BLaER1 treated with 17β-estradiol and CSF1 and Interleukin-3, amounts not matched to agents 10 nM and 100 nM (cell line): ENCODE measurements at regions not wholly inside any gene's neighbourhood (a gene's known extent, or its start where the extent isn't known, plus 50 kb on each side); places are given as distances from the start of the nearest gene placed in this dataset.

Source experiments
- H3K27ac ChIP-seq, 11 experiments: shearing (Covaris generic); formaldehyde crosslinking; 2 replicates each; pipeline ENCODE4 v1.8.1; 2022
- H3K27me3 ChIP-seq, 11 experiments: shearing (Covaris generic); formaldehyde crosslinking; 2 replicates each; pipeline ENCODE4 v1.8.1; 2022
- H3K36me3 ChIP-seq, 11 experiments: shearing (Covaris generic); formaldehyde crosslinking; 2 replicates each; pipeline ENCODE4 v1.8.1; 2022
- H3K4me1 ChIP-seq, 10 experiments: shearing (Covaris generic); formaldehyde crosslinking; 2 replicates each; pipeline ENCODE4 v1.8.1; 2022
- H3K4me2 ChIP-seq, 11 experiments: shearing (Covaris generic); formaldehyde crosslinking; 2 replicates each; pipeline ENCODE4 v1.8.1; 2022
- H3K4me3 ChIP-seq, 10 experiments: shearing (Covaris generic); formaldehyde crosslinking; 2 replicates each; pipeline ENCODE4 v1.8.1; 2022
- H3K9ac ChIP-seq, 11 experiments: shearing (Covaris generic); formaldehyde crosslinking; 2 replicates each; pipeline ENCODE4 v1.8.1; 2022
- H3K9me3 ChIP-seq, 11 experiments: shearing (Covaris generic); formaldehyde crosslinking; replicated peaks in 1 of 11; 2 replicates each; pipeline ENCODE4 v1.8.1; 2022
- H4K20me1 ChIP-seq, 11 experiments: shearing (Covaris generic); formaldehyde crosslinking; 2 replicates each; pipeline ENCODE4 v1.8.1; 2022
- Cebpa-rat ChIP-seq, 11 experiments: shearing (Covaris generic); IDR thresholded peaks; 2 replicates each; pipeline ENCODE4 v1.8.1; 2022

GRCh38 chr3:127368186-127369032, 80.6 kb upstream of the PRR20G start:
- no peak for TF ChIP-seq Cebpa-rat (IDR thresholded peaks at IDR 0.05)
- no peaks in the 10 kb centered on the region for H3K27me3 ChIP-seq

GRCh38 chr3:127367593-127367992, 79.7 kb upstream of the PRR20G start:
- no peaks in the 10 kb centered on the region for H3K9me3 ChIP-seq
- no peak overlapping the region for H3K4me3 ChIP-seq
- H3K27me3 ChIP-seq, result no peaks in the 10 kb centered on the region
- H3K27ac ChIP-seq, result no peak overlapping the region
- TF ChIP-seq Cebpa-rat (IDR thresholded peaks at IDR 0.05), result no peak
- no peak overlapping the region for H3K4me2 ChIP-seq
- H3K9ac ChIP-seq, result no peak overlapping the region
- H3K36me3 ChIP-seq, result no peaks in the 10 kb centered on the region
- H3K4me1 ChIP-seq, result 0 out of 20 replicates have a peak, but pooled peaks cover 0 to 4% (median 0%) of the 10 kb centered on the region in 10 experiments
- peaks cover 0 to 7% (median 0%) of the 10 kb centered on the region in 11 experiments; a peak in 1 of 22 replicates for H4K20me1 ChIP-seq

More at GRCh38 chr3:127368186-127369032, 80.6 kb upstream of the PRR20G start:
- Histone ChIP-seq H3K9me3 (no peaks in the 10 kb centered on the region), H3K4me3 (no peak overlapping the region), H3K36me3 (no peaks in the 10 kb centered on the region), H3K4me2 (no peak overlapping the region), H4K20me1 (peaks cover 0 to 7% (median 0%) of the 10 kb centered on the region in 11 experiments; a peak in 1 of 22 replicates), H3K27ac (no peak overlapping the region), H3K4me1 (0 out of 20 replicates have a peak, but pooled peaks cover 0 to 4% (median 0%) of the 10 kb centered on the region in 10 experiments), H3K9ac (no peak overlapping the region)

- no peak overlapping the region for H3K4me3 ChIP-seq
- H3K4me1 ChIP-seq, result 0 out of 20 replicates have a peak, but pooled peaks cover 0 to 4% (median 0%) of the 10 kb centered on the region in 10 experiments
- H3K27ac ChIP-seq, result no peak overlapping the region
- H3K27me3 ChIP-seq, result no peaks in the 10 kb centered on the region
- peaks cover 0 to 7% (median 0%) of the 10 kb centered on the region in 11 experiments; a peak in 1 of 22 replicates for H4K20me1 ChIP-seq
- no peaks in the 10 kb centered on the region for H3K9me3 ChIP-seq
- H3K9ac ChIP-seq, result no peak overlapping the region
- no peak overlapping the region for H3K4me2 ChIP-seq
- no peak for TF ChIP-seq Cebpa-rat (IDR thresholded peaks at IDR 0.05)
- H3K36me3 ChIP-seq, result no peaks in the 10 kb centered on the region
These were observed 78.5 kb upstream of the PRR20G start for GRCh38 chr3:127366383-127366782.

- no peaks in the 10 kb centered on the region for H3K36me3 ChIP-seq
- H3K4me3 ChIP-seq, result no peak overlapping the region
- H3K27me3 ChIP-seq, result no peaks in the 10 kb centered on the region
- peak overlapping the region in 1 of 11 experiments; percentile 11; a peak in 1 of 22 replicates for H3K4me2 ChIP-seq
- 0 out of 20 replicates have a peak, but pooled peaks cover 0 to 4% (median 0%) of the 10 kb centered on the region in 10 experiments for H3K4me1 ChIP-seq
- no peaks in the 10 kb centered on the region for H3K9me3 ChIP-seq
- no peak for TF ChIP-seq Cebpa-rat (IDR thresholded peaks at IDR 0.05)
- H3K9ac ChIP-seq, result no peak overlapping the region
- no peak overlapping the region for H3K27ac ChIP-seq
- peaks cover 0 to 7% (median 0%) of the 10 kb centered on the region in 11 experiments; a peak in 1 of 22 replicates for H4K20me1 ChIP-seq
These were observed 77.4 kb upstream of the PRR20G start for GRCh38 chr3:127365163-127365798.

GRCh38 chr3:127363891-127364290, 76.0 kb upstream of the PRR20G start:
- TF ChIP-seq Cebpa-rat (IDR thresholded peaks at IDR 0.05), result no peak
- Histone ChIP-seq H3K9me3 (peaks cover 0 to 7% (median 0%) of the 10 kb centered on the region in 11 experiments; a peak in 1 of 22 replicates), H3K36me3 (no peaks in the 10 kb centered on the region), H3K27ac (no peak overlapping the region), H3K4me3 (no peak overlapping the region), H3K27me3 (no peaks in the 10 kb centered on the region), H3K9ac (no peak overlapping the region), H3K4me2 (no peak overlapping the region), H3K4me1 (peaks cover 0 to 7% (median 5%) of the 10 kb centered on the region in 10 experiments; a peak in 10 of 20 replicates), H4K20me1 (0 out of 22 replicates have a peak, but pooled peaks cover 0 to under 1% (median 0%) of the 10 kb centered on the region in 11 experiments)

- Histone ChIP-seq H3K9ac (no peak overlapping the region), H3K4me1 (peaks cover 0 to 11% (median 5%) of the 10 kb centered on the region in 10 experiments; a peak in 10 of 20 replicates), H4K20me1 (no peaks in the 10 kb centered on the region), H3K27me3 (no peaks in the 10 kb centered on the region), H3K9me3 (peaks cover 0 to 7% (median 1%) of the 10 kb centered on the region in 11 experiments; a peak in 9 of 22 replicates), H3K27ac (no peak overlapping the region), H3K4me3 (no peak overlapping the region), H3K36me3 (no peaks in the 10 kb centered on the region), H3K4me2 (no peak overlapping the region)
- TF ChIP-seq Cebpa-rat (IDR thresholded peaks at IDR 0.05), result no peak
These were observed 75.3 kb upstream of the PRR20G start for GRCh38 chr3:127363171-127363570.

- no peak overlapping the region for H3K9ac ChIP-seq
- no peaks in the 10 kb centered on the region for H3K27me3 ChIP-seq
- no peak overlapping the region for H3K27ac ChIP-seq
- H3K4me1 ChIP-seq, result peaks cover 0 to 11% (median 5%) of the 10 kb centered on the region in 10 experiments; a peak in 10 of 20 replicates
- no peak for TF ChIP-seq Cebpa-rat (IDR thresholded peaks at IDR 0.05)
- H3K4me2 ChIP-seq, result no peak overlapping the region
- H3K36me3 ChIP-seq, result no peaks in the 10 kb centered on the region
- no peak overlapping the region for H3K4me3 ChIP-seq
- H4K20me1 ChIP-seq, result no peaks in the 10 kb centered on the region
- peaks cover 21 to 32% (median 26%) of the 10 kb centered on the region in 11 experiments for H3K9me3 ChIP-seq
These were observed 72.8 kb upstream of the PRR20G start for GRCh38 chr3:127360647-127361046.

GRCh38 chr3:127358641-127359040, 70.8 kb upstream of the PRR20G start:
- no peaks in the 10 kb centered on the region for H4K20me1 ChIP-seq
- H3K4me1 ChIP-seq, result peaks cover 0 to 11% (median 3%) of the 10 kb centered on the region in 10 experiments; a peak in 10 of 20 replicates
- no peaks in the 10 kb centered on the region for H3K27me3 ChIP-seq
- H3K27ac ChIP-seq, result no peak overlapping the region
- H3K36me3 ChIP-seq, result no peaks in the 10 kb centered on the region
- H3K9ac ChIP-seq, result no peak overlapping the region
- H3K9me3 ChIP-seq, result peaks cover 34 to 49% (median 38%) of the 10 kb centered on the region in 11 experiments
- no peak for TF ChIP-seq Cebpa-rat (IDR thresholded peaks at IDR 0.05)
- no peak overlapping the region for H3K4me3 ChIP-seq
- peak overlapping the region in 3 of 11 experiments; percentile 21 to 46 (median 39); a peak in 4 of 22 replicates for H3K4me2 ChIP-seq

- H3K4me3 ChIP-seq, result no peak overlapping the region
- peaks cover 34 to 49% (median 38%) of the 10 kb centered on the region in 11 experiments for H3K9me3 ChIP-seq
- H3K9ac ChIP-seq, result no peak overlapping the region
- H3K4me1 ChIP-seq, result peaks cover 0 to 11% (median 3%) of the 10 kb centered on the region in 10 experiments; a peak in 11 of 20 replicates
- TF ChIP-seq Cebpa-rat (IDR thresholded peaks at IDR 0.05), result no peak
- no peaks in the 10 kb centered on the region for H3K36me3 ChIP-seq
- no peaks in the 10 kb centered on the region for H3K27me3 ChIP-seq
- no peaks in the 10 kb centered on the region for H4K20me1 ChIP-seq
- H3K4me2 ChIP-seq, result no peak overlapping the region
- H3K27ac ChIP-seq, result no peak overlapping the region
These were observed 68.5 kb upstream of the PRR20G start for GRCh38 chr3:127356381-127356780.
